ENCODE measurements at regions not wholly inside any gene's neighbourhood (a gene's known extent, or its start where the extent isn't known, plus 50 kb on each side); places are given as distances from the start of the nearest gene placed in this dataset.

GRCh38 chr5:74321326-74321725 lies 319.2 kb downstream of the ENC1 start:
- H3K4me1 ChIP-seq (ENCODE audit: insufficient read depth, low read length, poor library complexity, severe bottlenecking), result peaks cover under 1% of the 10 kb centered on the region
- no peaks in the 10 kb centered on the region for H3K9me3 ChIP-seq (ENCODE audit: low read depth, low read length, poor library complexity, severe bottlenecking)
- no peak for DNase-seq (ENCODE audit: low spot score)
- CTCF ChIA-PET, result no interaction called here
- H3K27ac ChIP-seq (ENCODE audit: low read depth, low read length, poor library complexity, severe bottlenecking), result no peak overlapping the region
- POLR2A ChIA-PET (ENCODE audit: low non-redundant PET), result no interaction called here
- H3K36me3 ChIP-seq (ENCODE audit: insufficient read depth, low read length, poor library complexity, severe bottlenecking), result no peaks in the 10 kb centered on the region
- no peaks in the 10 kb centered on the region for H3K27me3 ChIP-seq (replicated peaks; ENCODE audit: insufficient read depth, low read depth, low read length, poor library complexity)
- H3K4me3 ChIP-seq (ENCODE audit: low read depth, low read length, poor library complexity, severe bottlenecking), result no peak overlapping the region
- BruUV-seq (replicated peaks), result no TSS peak
- TF ChIP-seq EZH2 (IDR thresholded peaks at IDR 0.05; ENCODE audit: borderline replicate concordance, low read depth, low read length, poor library complexity, severe bottlenecking) (no peak), CTCF (conservative IDR thresholded peaks at IDR 0.05; ENCODE audit: low read depth, low read length) (no peak)
- intact Hi-C loops (cut with micrococcal nuclease; ENCODE audit: unreplicated experiment), result no loop called here

GRCh38 chr5:74320526-74320925 lies 320.0 kb downstream of the ENC1 start:
- ChIA-PET CTCF (no interaction called here), POLR2A (ENCODE audit: low non-redundant PET) (no interaction called here)
- Histone ChIP-seq H3K27ac (ENCODE audit: low read depth, low read length, poor library complexity, severe bottlenecking) (no peak overlapping the region), H3K36me3 (ENCODE audit: insufficient read depth, low read length, poor library complexity, severe bottlenecking) (no peaks in the 10 kb centered on the region), H3K4me3 (ENCODE audit: low read depth, low read length, poor library complexity, severe bottlenecking) (no peak overlapping the region), H3K9me3 (ENCODE audit: low read depth, low read length, poor library complexity, severe bottlenecking) (no peaks in the 10 kb centered on the region), H3K4me1 (ENCODE audit: insufficient read depth, low read length, poor library complexity, severe bottlenecking) (no peaks in the 10 kb centered on the region), H3K27me3 (replicated peaks; ENCODE audit: insufficient read depth, low read depth, low read length, poor library complexity) (no peaks in the 10 kb centered on the region)
- no peak for TF ChIP-seq EZH2 (IDR thresholded peaks at IDR 0.05; ENCODE audit: borderline replicate concordance, low read depth, low read length, poor library complexity, severe bottlenecking)
- no peak for TF ChIP-seq CTCF (conservative IDR thresholded peaks at IDR 0.05; ENCODE audit: low read depth, low read length)
- intact Hi-C loops (cut with micrococcal nuclease; ENCODE audit: unreplicated experiment), result no loop called here
- no TSS peak for BruUV-seq (replicated peaks)
- DNase-seq (ENCODE audit: low spot score), result no peak

GRCh38 chr5:74319076-74319475 lies 321.5 kb downstream of the ENC1 start:
- Histone ChIP-seq H3K27me3 (replicated peaks; ENCODE audit: insufficient read depth, low read depth, low read length, poor library complexity) (no peaks in the 10 kb centered on the region), H3K27ac (ENCODE audit: low read depth, low read length, poor library complexity, severe bottlenecking) (no peak overlapping the region), H3K36me3 (ENCODE audit: insufficient read depth, low read length, poor library complexity, severe bottlenecking) (no peaks in the 10 kb centered on the region), H3K4me3 (ENCODE audit: low read depth, low read length, poor library complexity, severe bottlenecking) (no peak overlapping the region), H3K9me3 (ENCODE audit: low read depth, low read length, poor library complexity, severe bottlenecking) (no peaks in the 10 kb centered on the region), H3K4me1 (ENCODE audit: insufficient read depth, low read length, poor library complexity, severe bottlenecking) (no peaks in the 10 kb centered on the region)
- no TSS peak for BruUV-seq (replicated peaks)
- no peak for DNase-seq (ENCODE audit: low spot score)
- intact Hi-C loops (cut with micrococcal nuclease; ENCODE audit: unreplicated experiment), result no loop called here
- POLR2A ChIA-PET (ENCODE audit: low non-redundant PET), result no interaction called here
- CTCF ChIA-PET, result no interaction called here
- TF ChIP-seq EZH2 (IDR thresholded peaks at IDR 0.05; ENCODE audit: borderline replicate concordance, low read depth, low read length, poor library complexity, severe bottlenecking) (no peak), CTCF (conservative IDR thresholded peaks at IDR 0.05; ENCODE audit: low read depth, low read length) (no peak)
